ENCODE measurements at regions not wholly inside any gene's neighbourhood (a gene's known extent, or its start where the extent isn't known, plus 50 kb on each side); places are given as distances from the start of the nearest gene placed in this dataset.
A peak's percentile ranks its signal among the peaks of the same experiment; 100 is the strongest.
"Not testable (repeated sequence)": the region's sequence is repeated elsewhere in the genome, so short reads cannot be mapped to it uniquely, and the experiment has no call there.

- no peak overlapping the region for H3K4me3 ChIP-seq
- H3K36me3 ChIP-seq = no peaks in the 10 kb centered on the region
- ATAC-seq (no peak), DNase-seq (no peak)
- no peaks in the 10 kb centered on the region for H3K4me1 ChIP-seq
- H3K27ac ChIP-seq = no peak overlapping the region
- H3K27me3 ChIP-seq = peaks cover 0 to 67% (median 27%) of the 10 kb centered on the region in 7 donors
- intact Hi-C loops (cut with DNase I) = no loop called here
- TF ChIP-seq, protein P1, sequence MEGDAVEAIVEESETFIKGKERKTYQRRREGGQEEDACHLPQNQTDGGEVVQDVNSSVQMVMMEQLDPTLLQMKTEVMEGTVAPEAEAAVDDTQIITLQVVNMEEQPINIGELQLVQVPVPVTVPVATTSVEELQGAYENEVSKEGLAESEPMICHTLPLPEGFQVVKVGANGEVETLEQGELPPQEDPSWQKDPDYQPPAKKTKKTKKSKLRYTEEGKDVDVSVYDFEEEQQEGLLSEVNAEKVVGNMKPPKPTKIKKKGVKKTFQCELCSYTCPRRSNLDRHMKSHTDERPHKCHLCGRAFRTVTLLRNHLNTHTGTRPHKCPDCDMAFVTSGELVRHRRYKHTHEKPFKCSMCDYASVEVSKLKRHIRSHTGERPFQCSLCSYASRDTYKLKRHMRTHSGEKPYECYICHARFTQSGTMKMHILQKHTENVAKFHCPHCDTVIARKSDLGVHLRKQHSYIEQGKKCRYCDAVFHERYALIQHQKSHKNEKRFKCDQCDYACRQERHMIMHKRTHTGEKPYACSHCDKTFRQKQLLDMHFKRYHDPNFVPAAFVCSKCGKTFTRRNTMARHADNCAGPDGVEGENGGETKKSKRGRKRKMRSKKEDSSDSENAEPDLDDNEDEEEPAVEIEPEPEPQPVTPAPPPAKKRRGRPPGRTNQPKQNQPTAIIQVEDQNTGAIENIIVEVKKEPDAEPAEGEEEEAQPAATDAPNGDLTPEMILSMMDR (IDR thresholded peaks at IDR 0.05) = no peak
- WGBS, 2 donors = 80 to 82% methylated on average over 8 of the region's 8 CpGs
- H3K9me3 ChIP-seq = peaks cover 0 to 15% (median 0%) of the 10 kb centered on the region in 11 donors
Observed at GRCh38 chr11:134500621-134501020, 88.6 kb upstream of the B3GAT1 start.

- H3K9me3 ChIP-seq = peaks cover 0 to 20% (median 0%) of the 10 kb centered on the region in 11 donors
- no peak overlapping the region for H3K4me3 ChIP-seq
- DNase-seq (no peak), ATAC-seq (peak in 3 of 8 donors; percentile 12 to 55 (median 27))
- TF ChIP-seq, protein P1 (IDR thresholded peaks at IDR 0.05) = no peak
- WGBS, 2 donors = 73 to 82% methylated on average over 8 of the region's 8 CpGs
- intact Hi-C loops (cut with DNase I) = no loop called here
- H3K4me1 ChIP-seq = no peaks in the 10 kb centered on the region
- H3K36me3 ChIP-seq = no peaks in the 10 kb centered on the region
- H3K27ac ChIP-seq = no peak overlapping the region
- peaks cover 0 to 67% (median 27%) of the 10 kb centered on the region in 7 donors for H3K27me3 ChIP-seq
Observed at GRCh38 chr11:134499990-134500389, 87.9 kb upstream of the B3GAT1 start.

DNA sequence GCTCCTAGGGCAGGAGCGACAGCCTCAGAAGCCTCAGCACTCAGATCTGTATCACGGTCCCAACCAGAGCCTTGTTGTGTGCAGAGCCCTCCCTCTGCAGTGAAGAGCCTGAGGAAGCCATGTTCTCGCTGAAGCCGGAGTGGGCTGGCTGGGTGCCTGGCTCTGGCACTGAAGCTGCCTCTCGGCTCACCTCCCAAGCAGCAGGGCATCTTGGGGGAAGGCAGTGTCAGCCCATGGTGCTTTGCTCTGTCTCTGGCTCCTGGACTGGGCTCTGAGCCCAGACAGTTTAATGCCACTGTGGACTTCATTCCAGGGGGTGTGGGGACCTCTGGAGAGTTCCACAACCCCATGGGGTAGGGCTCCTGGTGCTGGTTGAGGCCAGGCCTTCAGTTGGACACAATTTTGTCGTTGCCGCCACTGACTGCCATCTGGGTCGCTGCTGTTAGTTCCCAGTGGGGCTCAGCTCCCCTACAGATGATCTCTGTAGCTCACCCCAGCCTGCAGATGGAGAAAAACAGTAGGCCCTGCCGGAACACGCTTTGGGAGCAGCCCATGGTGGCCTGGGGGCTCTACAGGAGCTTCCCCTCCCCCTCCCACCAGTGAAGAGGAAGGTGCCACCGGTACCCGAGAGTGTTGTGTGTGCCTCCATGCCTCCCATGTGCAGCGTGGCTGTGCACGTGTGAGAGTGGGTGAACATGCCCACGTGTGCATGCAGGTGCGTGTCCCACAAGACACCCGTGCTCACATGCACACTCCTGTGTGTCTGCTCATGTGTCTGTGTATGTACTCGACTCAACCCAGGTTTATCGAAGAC lies 86.5 kb upstream of the B3GAT1 start:
- DNase-seq (peak in 1 of 2 donors; percentile 28), ATAC-seq (peak in 4 of 8 donors; percentile 50 to 59 (median 51))
- TF ChIP-seq, protein P1 (IDR thresholded peaks at IDR 0.05) = no peak
- Histone ChIP-seq H3K4me3 (no peak overlapping the region), H3K4me1 (no peaks in the 10 kb centered on the region), H3K27me3 (peaks cover 0 to 61% (median 22%) of the 10 kb centered on the region in 7 donors), H3K9me3 (peaks cover 0 to 32% (median 0%) of the 10 kb centered on the region in 11 donors), H3K36me3 (no peaks in the 10 kb centered on the region), H3K27ac (no peak overlapping the region)
- 87 to 89% methylated on average over 19 of the region's 19 CpGs for WGBS, 2 donors
- intact Hi-C loops (cut with DNase I) = no loop called here

DNA sequence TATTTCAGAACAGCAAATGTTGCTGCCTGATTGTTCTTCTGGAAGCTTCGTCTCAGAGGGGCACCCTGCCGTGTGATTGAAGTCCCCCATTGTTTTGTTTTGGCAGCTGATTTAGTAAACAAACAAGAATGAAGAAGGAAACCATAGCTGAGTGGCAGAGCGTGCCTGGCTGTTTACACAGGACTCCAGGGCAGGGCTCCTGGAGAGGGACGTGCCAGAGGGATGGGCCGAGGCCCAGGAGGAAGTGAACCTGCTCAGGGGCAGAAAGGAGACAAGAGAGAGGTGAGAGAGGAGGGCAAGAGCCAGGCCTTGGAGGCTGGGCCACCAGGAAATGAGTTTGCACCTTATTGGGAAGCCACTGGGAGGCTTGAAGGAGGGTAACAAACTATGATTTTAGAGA lies 85.5 kb upstream of the B3GAT1 start:
- TF ChIP-seq, protein P1 (IDR thresholded peaks at IDR 0.05) = no peak
- no peak overlapping the region for H3K27ac ChIP-seq
- no peaks in the 10 kb centered on the region for H3K4me1 ChIP-seq
- intact Hi-C loops (cut with DNase I) = no loop called here
- ATAC-seq (no peak), DNase-seq (no peak)
- no peak overlapping the region for H3K4me3 ChIP-seq
- 30 to 32% methylated on average over 5 of the region's 5 CpGs for WGBS, 2 donors
- peaks cover 0 to 38% (median 0%) of the 10 kb centered on the region in 11 donors for H3K9me3 ChIP-seq
- H3K36me3 ChIP-seq = no peaks in the 10 kb centered on the region
- peaks cover 0 to 52% (median 14%) of the 10 kb centered on the region in 7 donors for H3K27me3 ChIP-seq

GRCh38 chr11:134496058-134496457 lies 84.0 kb upstream of the B3GAT1 start:
- WGBS, 2 donors = 73 to 78% methylated on average over 2 of the region's 2 CpGs
- ATAC-seq; H3K36me3 ChIP-seq; H3K4me1 ChIP-seq; DNase-seq; H3K4me3 ChIP-seq; intact Hi-C loops (cut with DNase I); H3K27ac ChIP-seq: not testable (repeated sequence)
- peaks cover 0 to 41% (median 0%) of the 10 kb centered on the region in 11 donors for H3K9me3 ChIP-seq
- H3K27me3 ChIP-seq = peaks cover 0 to 37% (median under 1%) of the 10 kb centered on the region in 7 donors

GRCh38 chr11:134494395-134494794 lies 82.4 kb upstream of the B3GAT1 start:
- ATAC-seq; H3K4me1 ChIP-seq; DNase-seq; H3K36me3 ChIP-seq; H3K4me3 ChIP-seq; H3K27ac ChIP-seq; intact Hi-C loops (cut with DNase I): not testable (repeated sequence)
- peaks cover 0 to 41% (median 0%) of the 10 kb centered on the region in 11 donors for H3K9me3 ChIP-seq
- peaks cover 0 to 20% (median 0%) of the 10 kb centered on the region in 7 donors for H3K27me3 ChIP-seq
- WGBS, 2 donors = 68 to 81% methylated on average over 2 of the region's 2 CpGs

GRCh38 chr11:134492411-134492810 lies 80.4 kb upstream of the B3GAT1 start:
- H3K36me3 ChIP-seq; ATAC-seq; H3K27ac ChIP-seq; H3K4me1 ChIP-seq; H3K4me3 ChIP-seq; DNase-seq; intact Hi-C loops (cut with DNase I): not testable (repeated sequence)
- WGBS, 2 donors = 86 to 96% methylated on average over 2 of the region's 2 CpGs
- peaks cover 0 to 41% (median 0%) of the 10 kb centered on the region in 11 donors for H3K9me3 ChIP-seq
- H3K27me3 ChIP-seq = peaks cover 0 to 15% (median 5%) of the 10 kb centered on the region in 7 donors

All from heart right ventricle (tissue), 16 donors.